Left ventricle myocardium inferior (tissue), 1 donor: ENCODE measurements at regions not wholly inside any gene's neighbourhood (a gene's known extent, or its start where the extent isn't known, plus 50 kb on each side); places are given as distances from the start of the nearest gene placed in this dataset.

Experiments used
- DNase-seq: peaks from one replicate; pipeline ENCODE4 v3.0.0-alpha.2; 2020
- H3K27ac ChIP-seq: fragments of 200-600 bp; replicated peaks from 2 replicates; pipeline ENCODE4 v1.8.0; 2021
- H3K27me3 ChIP-seq: fragments of 200-600 bp; 2 replicates; pipeline ENCODE4 v1.8.0; 2021; ENCODE audit warnings: low read depth
- H3K36me3 ChIP-seq: fragments of 200-600 bp; 2 replicates; pipeline ENCODE4 v1.8.0; 2021
- H3K4me1 ChIP-seq: fragments of 200-600 bp; 2 replicates; pipeline ENCODE4 v1.8.0; 2021
- H3K4me3 ChIP-seq: fragments of 200-600 bp; 2 replicates; pipeline ENCODE4 v1.8.0; 2021; ENCODE audit warnings: mild to moderate bottlenecking, moderate library complexity
- H3K9me3 ChIP-seq: fragments of 200-600 bp; replicated peaks from 2 replicates; pipeline ENCODE4 v1.8.0; 2021
- CTCF ChIP-seq: fragments of 200-600 bp; IDR thresholded peaks from 2 replicates; pipeline ENCODE4 v1.8.0; 2021; ENCODE audit warnings: antibody characterized with exemption, mild to moderate bottlenecking, borderline replicate concordance
- intact Hi-C: fragments of 100-400 bp; cut with micrococcal nuclease; formaldehyde crosslinking; loops from one replicate; pipeline ENCODE4 v1.11.0; 2022
- donor health status: DM: no; HTN: yes; CAD: no; lungs with severe emphysema.

DNA sequence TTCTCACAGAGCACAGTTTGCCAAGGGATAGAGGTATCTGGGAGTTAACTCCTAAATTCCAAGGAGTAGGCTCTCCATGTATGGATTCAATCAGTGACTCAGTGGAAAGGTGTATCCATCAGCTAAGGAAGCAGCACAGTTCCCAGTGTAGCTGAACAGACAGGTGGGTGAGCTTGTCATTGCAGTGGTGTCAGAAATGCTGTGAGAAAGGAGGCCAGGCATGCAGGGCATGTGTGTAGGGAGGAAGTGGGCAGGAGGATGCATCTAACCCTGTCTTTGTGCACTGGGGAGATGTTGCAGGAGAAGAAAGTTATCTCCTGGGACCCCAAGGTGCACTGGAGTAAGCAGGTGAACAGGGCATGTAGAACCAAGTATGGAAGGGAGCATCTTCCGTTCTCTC, 539.0 kb downstream of the VRK1 start:
- no peak for DNase-seq
- Histone ChIP-seq H3K27me3 (peaks cover 6% of the 10 kb centered on the region), H3K9me3 (peaks cover 3% of the 10 kb centered on the region), H3K4me1 (no peaks in the 10 kb centered on the region), H3K36me3 (no peaks in the 10 kb centered on the region), H3K4me3 (no peak overlapping the region), H3K27ac (no peak overlapping the region)
- intact Hi-C loops = no loop called here
- no peak for TF ChIP-seq CTCF

DNA sequence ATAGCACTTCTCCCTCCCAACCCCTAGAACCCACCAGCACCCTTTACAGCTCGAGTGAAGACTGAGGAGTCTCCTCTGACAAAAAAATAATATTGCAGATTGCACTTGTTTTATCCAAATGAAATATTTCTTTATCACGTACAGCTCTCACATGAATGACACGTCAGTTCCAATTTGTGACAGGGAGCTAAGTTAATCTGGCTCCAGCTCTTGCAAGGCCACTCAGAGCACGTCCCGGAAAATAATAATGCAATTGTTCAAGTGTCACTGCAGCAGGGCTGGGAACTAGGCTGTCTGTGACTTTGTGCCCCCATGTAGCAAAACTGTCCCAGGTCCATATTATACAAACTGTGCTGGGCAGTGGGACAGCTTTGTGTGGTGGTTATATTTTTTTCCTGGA, 539.6 kb downstream of the VRK1 start:
- Histone ChIP-seq H3K9me3 (peaks cover 3% of the 10 kb centered on the region), H3K4me1 (no peaks in the 10 kb centered on the region), H3K27me3 (peaks cover 8% of the 10 kb centered on the region), H3K36me3 (no peaks in the 10 kb centered on the region), H3K4me3 (no peak overlapping the region), H3K27ac (no peak overlapping the region)
- no peak for TF ChIP-seq CTCF
- intact Hi-C loops = no loop called here
- DNase-seq = no peak

DNA sequence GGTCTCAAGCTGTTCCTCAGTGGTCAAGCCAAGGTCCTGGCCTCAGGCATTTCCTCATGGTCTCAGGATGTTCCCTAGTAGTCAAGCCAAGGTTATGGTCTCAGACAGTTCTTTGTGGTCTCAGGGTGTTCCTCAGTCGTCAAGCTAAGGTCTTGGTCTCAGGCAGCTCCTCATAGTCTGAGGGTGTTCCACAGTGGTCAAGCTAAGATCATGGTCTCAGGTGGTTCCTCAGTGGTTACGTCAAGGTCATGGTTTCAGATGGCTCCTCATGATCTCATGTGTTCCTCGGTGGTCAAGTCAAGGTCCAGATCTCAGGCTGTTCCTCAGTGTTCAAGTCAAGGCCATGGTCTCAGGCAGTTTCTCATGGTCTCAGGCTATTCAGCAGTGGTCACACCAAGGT, 540.1 kb downstream of the VRK1 start:
- Histone ChIP-seq H3K27me3 (peaks cover 9% of the 10 kb centered on the region), H3K27ac (no peak overlapping the region), H3K36me3 (no peaks in the 10 kb centered on the region), H3K4me3 (no peak overlapping the region), H3K9me3 (peaks cover 3% of the 10 kb centered on the region), H3K4me1 (no peaks in the 10 kb centered on the region)
- TF ChIP-seq CTCF = no peak
- no peak for DNase-seq
- intact Hi-C loops = no loop called here

GRCh38 chr14:97337670-97338069, 540.5 kb downstream of the VRK1 start:
- intact Hi-C loops = no loop called here
- H3K27me3 ChIP-seq = peaks cover 9% of the 10 kb centered on the region

GRCh38 chr14:97344666-97345065, 547.5 kb downstream of the VRK1 start:
- Histone ChIP-seq H3K27ac (no peak overlapping the region), H3K4me3 (no peak overlapping the region), H3K4me1 (no peaks in the 10 kb centered on the region), H3K9me3 (peaks cover 3% of the 10 kb centered on the region), H3K36me3 (no peaks in the 10 kb centered on the region), H3K27me3 (peaks cover 12% of the 10 kb centered on the region)
- no peak for TF ChIP-seq CTCF
- intact Hi-C loops = no loop called here
- no peak for DNase-seq

More at GRCh38 chr14:97337670-97338069, 540.5 kb downstream of the VRK1 start:
- H3K4me3 ChIP-seq = no peak overlapping the region
- peaks cover 3% of the 10 kb centered on the region for H3K9me3 ChIP-seq
- no peak for TF ChIP-seq CTCF
- H3K36me3 ChIP-seq = no peaks in the 10 kb centered on the region
- no peak for DNase-seq
- no peak overlapping the region for H3K27ac ChIP-seq
- H3K4me1 ChIP-seq = no peaks in the 10 kb centered on the region

GRCh38 chr14:97346675-97347074, 549.5 kb downstream of the VRK1 start:
- intact Hi-C loops = no loop called here
- Histone ChIP-seq H3K36me3 (no peaks in the 10 kb centered on the region), H3K4me1 (no peaks in the 10 kb centered on the region), H3K9me3 (no peaks in the 10 kb centered on the region), H3K4me3 (no peak overlapping the region), H3K27me3 (peaks cover 9% of the 10 kb centered on the region), H3K27ac (no peak overlapping the region)
- no peak for TF ChIP-seq CTCF
- DNase-seq = no peak
